GM18873 (cell line): ENCODE measurements at regions not wholly inside any gene's neighbourhood (a gene's known extent, or its start where the extent isn't known, plus 50 kb on each side); places are given as distances from the start of the nearest gene placed in this dataset.

ENCODE experiments used
- ATAC-seq: cut with Tn5 transposase; IDR thresholded peaks from one replicate; pipeline ENCODE4 v1.9.1; 2021; ENCODE audit warnings: mild to moderate bottlenecking, moderate library complexity, moderate number of reproducible peaks; ENCODE audit not compliant: unreplicated experiment, low FRiP score

DNA sequence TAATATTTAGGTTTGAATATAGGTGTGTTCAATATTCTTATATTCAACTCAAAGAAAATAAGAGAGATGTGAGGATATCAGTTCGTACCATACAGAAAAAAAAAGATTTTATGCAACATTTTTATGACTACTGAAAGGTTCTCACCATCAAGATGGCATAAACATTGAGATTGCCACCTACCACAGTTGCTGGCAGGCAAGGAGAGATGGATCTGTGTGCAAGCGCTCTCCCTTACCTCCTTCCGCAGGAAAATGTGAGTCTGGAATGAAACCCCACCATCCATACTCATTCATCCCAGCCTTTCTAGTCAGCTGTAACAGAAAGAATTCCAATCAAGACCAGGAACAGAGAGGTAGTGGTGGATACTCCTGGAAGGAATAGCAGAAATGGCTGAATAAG, 376.9 kb downstream of the PPP3CA start:
- no peak for ATAC-seq

DNA sequence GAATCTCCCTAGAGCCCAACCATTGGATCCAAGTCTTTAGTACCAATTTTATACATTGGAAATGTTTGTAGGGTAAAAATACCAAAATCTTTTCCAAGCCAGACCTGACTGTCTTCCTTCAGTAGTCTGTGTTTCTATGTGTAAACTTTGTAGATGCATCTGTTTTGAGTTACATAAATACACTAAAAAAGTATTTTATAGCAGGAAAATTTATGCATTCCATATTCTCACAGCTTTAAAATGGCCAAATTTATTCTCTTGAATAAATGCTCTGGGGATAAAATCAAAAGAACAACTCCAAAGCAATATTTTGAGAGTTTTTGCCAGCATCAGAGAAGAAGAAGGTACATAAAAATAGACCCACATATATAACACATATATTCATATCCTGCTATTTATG, 377.4 kb downstream of the PPP3CA start:
- ATAC-seq: no peak

DNA sequence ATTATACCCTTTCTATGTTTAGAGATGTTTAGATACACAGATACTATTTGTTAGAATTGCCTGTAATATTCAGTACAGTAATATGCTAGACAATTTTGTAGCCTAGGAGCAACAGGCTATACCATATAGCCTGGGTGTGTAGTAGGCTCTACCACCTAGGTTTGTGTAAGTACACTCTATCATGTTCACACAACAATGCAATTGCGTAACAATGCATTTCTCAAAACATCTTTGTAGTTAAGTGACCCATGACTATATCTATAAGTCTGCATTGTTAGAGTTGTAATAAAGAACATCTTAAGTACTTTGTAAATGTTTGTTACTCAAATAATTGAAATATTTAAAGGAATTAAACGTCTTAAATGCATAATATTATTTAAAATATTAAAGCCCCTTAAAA, 379.3 kb downstream of the PPP3CA start:
- ATAC-seq: no peak

DNA sequence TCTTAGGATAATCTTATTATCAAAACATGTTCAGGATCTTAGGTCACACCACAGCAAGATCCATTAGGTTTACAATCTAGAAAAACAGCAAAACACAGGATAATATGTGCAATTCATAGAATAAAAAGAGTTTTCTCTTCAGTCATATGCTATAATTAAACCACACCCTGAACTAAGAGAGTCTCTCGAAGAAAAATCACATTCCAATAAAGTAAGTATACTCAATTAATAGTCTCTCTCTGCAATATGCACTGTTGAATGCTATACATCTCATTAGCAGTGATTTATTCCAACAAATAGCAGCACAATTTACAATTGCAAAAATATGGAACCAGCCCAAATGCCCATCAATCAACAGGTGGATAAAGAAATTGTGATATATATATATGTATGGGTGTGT, 383.7 kb downstream of the PPP3CA start:
- no peak for ATAC-seq

DNA sequence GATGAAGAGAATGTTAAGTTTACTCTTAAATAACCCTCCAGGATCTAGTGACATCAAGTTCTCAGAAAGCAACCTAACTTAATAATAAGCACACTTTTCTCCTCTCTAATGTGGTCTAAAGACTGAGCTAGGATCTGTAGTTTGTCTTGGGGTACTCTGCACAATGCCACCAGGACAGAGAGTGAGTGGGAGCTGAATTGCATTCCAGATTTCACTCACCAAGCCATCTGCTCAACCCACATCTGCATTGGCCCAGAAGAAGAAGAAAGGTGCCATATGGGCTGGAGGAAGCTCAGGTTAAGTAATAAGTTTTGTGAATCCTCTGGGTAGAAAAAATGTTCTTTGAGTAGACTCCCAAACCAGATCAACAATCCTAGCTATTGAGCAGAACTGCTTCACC, 384.6 kb downstream of the PPP3CA start:
- ATAC-seq: peak; percentile 88

DNA sequence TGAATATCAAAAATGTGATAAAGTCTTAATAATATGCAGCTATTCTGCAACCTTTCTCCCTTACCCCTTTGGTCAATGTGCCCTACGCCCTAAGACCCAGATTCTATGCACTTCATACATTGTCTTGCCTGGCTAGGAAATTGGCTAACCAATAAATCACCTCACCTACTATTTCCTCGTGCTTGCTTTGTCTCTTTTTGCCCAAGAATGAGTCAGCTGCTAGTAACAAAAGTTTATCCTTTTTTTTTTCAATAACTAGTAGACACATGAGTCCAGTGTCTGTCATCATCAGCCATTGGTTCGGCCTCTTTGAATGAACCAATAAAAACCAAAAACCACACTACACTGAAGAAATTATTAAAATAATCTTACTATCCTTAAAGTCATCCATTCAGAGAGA, 387.1 kb downstream of the PPP3CA start:
- ATAC-seq: no peak

DNA sequence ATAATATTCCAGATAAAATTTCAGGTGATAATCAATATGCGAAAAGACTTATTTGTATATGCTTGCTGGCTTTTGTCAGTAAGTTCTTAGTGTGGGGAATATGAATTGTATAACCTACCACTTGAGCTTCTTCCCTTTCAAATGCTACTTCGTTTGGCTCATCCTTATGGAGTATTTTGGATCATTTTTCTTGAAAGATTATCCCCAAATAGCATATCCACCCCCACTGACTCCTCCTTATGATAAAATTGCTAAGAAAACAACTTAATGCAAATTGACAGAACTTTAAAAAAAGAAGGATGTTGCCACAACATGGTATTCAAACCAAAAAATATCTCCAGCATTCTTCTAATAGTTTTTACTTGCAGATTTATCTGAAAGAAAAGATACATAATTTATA, 393.3 kb downstream of the PPP3CA start:
- no peak for ATAC-seq

DNA sequence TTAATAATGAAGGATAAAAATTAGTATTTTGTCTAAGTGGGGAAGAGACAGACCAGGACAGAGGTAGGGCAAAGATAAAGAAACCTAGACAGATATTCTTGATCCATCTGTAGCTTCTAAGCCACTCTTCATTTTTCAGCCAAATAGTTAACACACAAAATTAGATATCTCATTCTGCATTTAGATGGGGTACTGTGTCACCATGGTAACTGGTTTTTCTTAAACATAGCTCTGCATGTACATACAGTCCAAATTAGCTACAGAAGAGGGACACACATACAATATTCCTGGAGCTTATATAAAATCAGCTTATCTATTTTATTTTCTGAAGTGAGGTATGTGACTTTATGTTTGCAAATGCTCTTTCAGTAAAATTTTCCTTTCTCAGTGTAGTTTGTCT, 393.7 kb downstream of the PPP3CA start:
- no peak for ATAC-seq

DNA sequence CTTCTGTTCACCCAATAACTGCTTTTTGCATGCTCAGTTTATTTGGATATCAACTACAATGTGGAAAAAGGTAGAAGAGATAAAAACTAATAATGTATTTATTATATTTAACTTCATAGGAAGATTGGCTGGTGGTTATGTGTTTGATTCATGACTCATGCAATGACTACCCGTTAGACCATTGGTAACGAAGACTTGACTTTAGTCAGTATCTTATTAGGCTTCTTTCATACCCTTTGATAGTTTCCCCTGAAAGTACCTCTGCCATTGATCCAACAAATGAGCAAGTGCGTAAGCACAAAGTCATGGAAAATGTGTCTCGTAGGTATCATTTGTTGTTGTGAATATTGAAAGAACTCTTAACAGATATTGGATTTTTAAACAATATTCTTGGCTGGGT, 394.7 kb downstream of the PPP3CA start:
- ATAC-seq: no peak

DNA sequence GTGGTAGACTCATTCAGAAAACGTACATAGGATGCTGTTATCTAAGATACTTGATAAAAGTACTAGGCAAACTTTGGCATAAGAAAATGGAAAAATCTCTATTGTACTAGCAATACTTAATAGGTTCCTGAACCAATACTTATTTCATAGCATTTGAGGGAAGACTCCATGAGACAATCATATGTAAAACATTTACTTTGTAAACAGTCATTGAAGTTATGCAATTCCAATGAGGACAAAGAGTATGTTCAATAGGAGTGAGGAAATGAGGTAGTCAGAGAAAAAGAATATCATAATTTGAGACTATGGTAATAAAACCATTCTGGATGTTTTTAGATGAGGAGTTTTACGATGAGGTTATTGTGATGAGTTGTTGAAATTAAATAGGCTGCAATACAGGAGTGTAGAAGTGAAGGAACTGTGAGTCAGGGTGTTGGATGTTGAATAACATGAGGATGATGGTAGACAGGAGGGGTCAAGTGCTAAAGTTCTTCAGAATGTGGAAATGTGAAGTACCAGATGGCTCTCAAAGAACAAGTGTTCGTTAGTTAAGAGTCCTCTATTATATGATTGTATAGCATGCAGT, 397.9 kb downstream of the PPP3CA start:
- ATAC-seq: no peak

DNA sequence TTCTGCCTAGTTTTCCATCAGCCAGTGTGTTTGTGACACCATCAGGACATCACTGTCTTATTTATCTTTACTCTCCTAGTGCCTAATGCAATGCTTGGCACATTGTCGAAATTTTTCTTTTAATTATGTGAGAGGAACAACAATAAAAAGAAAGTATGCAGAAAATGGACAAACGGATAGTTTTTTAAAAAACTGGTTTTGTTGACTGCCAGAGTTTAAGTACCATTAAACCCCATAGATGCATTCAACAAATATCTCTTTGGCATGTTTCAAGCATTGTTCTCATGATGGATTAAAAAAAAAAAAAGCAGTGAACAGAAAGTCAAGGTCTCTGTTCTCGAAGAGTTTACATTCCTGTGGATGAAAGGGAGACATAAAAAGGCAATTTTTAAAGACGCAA, 398.4 kb downstream of the PPP3CA start:
- no peak for ATAC-seq

DNA sequence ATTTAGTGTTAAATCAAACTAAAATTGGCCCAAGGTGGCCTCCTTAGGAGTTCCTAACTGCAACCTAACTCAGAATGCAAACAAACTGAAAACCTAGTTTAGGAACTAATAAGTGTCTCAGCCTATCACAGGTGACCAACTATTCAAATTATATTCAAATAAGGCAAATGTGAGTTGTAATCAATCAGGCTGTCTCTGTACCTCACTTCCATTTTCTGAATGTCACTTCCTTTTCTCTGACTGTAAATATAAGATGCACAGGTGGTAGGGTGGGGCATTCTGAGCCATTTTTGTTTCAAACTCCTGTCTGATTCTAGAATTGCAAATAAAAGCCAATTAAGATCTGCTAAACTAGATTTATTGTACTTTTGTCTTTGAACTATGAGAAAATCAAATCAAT, 401.5 kb downstream of the PPP3CA start:
- ATAC-seq: no peak

DNA sequence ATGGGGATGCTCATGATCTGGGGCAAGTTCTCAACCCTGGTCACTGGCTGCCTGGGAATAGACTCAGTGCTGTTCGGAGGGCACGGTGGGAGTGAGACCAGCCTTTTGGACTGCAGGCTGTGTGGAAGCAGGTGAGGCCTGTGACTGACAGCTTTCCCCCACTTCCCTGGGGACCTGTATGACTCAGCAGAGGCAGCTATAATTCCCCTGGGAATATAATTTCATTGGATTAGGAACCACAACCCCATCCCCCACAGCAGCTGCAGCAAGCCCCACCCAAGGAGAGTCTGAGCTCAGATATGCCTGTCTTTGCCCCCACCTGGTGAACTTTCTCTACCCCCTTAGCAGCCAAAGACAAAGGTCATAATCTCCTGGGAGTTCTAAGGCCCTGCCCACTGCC, 408.6 kb downstream of the PPP3CA start:
- no peak for ATAC-seq

DNA sequence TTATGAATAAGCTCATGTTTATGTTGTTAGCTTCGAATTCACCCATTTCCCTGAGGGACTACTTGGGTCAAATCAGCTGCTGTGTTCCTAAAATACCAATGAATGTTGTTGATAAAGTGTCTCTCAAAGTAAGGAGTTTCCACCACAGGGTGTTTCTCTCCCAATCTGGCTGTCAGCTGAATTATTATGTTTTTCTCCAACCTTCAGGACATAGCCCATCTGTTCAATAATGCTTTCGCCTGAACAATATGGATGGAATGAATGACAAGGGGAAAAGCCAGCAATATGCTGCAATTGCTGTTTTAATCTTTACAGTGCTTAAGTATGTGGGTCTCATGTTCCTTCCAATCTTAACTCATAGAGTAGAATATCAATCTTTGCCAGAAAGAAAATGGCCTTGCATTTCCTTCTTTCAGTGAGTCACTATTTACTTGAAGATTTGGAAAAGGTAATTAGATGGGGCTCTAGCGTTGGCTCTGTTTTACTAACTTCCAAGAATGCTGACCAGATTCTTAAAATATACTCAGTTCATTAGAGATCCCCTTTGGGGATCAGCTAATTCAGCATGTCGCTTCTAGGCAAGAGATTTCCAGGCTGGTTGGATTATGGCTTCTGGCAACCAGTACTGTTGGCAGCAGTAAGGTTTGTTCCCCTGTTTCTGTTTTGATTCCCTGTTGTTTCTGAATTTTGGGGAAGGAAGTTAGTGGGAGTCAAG, 410.5 kb downstream of the PPP3CA start:
- ATAC-seq: no peak

DNA sequence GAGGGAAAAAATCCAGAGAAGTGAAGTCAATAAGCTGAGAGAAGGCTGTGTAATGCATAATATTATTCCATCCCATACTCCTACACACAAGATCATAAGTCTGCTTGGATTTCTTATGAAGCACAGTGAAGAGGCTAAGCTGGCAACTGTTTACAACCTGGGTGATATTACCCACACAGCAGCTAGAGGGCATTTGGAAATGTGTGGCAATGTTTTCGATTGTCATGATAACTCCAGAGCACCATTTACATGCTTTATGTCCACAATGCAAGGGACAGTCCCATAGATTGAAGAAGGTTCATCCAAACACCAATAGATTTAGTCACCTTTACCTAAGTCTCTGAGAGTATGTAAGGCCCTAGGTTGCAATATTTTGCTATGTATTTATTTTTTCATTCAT, 412.2 kb downstream of the PPP3CA start:
- ATAC-seq: no peak

DNA sequence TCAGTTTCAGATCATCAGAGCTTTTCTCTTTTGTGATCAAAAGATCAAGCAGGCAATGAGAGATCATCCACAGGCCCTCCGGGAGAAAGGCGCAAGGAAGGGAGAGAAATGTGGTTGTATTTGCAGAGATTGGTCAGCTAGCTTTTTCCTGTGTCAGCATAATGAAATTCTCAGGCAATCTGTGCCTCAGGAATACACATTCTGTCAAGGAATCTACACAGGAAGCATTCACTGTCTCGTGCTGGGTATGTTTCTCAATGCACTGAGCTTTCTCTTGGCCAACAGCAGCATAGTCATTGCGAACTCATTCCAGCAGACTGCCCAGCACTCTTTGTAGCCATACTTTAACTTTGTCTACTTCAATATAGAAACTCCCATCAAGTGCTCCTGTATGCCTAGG, 413.7 kb downstream of the PPP3CA start:
- no peak for ATAC-seq

DNA sequence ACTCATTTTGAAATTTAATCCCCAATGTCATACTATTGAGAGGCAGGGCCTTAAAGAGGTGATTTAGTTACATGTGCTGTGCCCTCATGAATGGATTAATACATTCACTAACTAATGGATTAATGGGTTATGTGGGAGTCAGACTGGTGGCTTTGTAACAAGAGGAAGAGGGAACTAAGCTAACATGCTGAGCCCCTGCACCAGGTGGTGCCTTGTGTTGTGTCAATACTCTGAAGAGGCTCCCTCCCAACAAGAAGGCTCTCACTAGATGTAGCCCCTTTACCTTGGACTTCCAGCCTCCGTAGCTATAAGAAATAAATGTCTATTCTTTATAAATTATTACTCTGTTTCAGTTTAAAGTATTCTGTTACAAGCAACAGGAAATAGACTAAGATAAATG, 411.9 kb upstream of the EMCN start:
- ATAC-seq: no peak

DNA sequence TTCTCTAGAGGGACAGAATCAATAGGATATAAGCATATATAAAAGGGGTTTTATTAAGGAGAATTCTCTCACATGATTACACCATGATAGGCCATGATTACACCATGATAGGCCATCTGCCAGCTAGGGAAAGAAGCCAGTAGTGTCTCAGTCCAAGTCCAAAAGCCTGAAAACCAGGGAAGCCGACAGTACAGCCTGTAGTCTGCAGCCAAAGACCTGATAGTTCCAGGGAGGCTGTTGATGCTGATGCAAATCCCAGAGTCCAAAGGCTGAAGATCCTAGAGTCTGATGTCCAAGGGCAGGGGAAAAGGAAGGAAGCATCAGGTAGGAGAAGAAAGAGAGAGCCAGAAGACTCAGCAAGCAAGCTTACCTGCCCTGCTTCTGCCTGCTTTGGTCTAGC, 411.3 kb upstream of the EMCN start:
- ATAC-seq: no peak

DNA sequence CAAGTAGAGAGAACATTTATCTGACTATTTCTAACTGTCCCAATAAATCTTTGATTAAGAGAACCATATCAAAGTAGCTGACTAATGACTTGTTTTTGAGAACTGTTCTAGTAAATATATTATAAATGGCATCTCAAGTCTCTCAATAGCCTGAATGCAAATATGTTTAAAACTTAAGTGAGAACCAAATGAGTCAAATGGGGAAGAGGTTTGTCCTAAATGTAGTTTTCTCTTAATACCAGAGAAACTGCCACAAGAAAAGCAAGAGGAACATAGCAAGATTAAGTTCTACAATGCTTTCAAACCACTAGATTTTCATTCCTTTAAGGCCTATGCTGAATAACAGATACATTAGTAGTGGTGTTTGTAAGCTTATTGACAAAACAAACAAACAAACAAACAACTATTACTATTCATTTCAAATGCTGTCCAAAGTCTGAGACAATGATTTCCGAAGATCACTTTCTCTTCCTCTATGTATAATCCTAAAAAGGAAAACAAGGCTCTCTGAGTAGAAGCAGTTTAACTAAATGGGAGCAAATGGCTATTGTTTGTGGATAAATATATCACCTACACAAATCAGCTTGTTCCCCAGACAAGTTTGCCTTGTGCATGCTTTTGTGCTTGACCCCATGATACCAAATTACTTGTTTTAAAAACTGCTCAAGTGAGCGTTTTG, 408.4 kb upstream of the EMCN start:
- ATAC-seq: peak; percentile 87

DNA sequence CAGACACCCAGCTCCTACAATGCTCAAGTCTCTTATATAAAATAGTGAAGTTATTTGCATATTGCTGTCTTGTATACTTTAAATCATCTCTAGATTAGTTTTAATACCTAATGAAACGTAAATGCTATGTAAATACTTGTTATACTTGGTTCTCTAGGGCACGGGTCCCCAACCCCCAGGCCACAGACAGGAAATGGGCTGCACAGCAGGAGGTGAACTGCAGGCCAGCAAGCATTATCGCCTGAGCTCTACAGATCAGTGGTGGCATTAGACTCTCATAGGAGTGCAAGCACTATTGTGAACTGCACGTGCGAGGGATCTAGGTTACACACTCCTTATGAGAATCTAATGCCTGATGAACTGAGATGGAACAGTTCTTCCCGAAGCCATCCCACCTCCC, 395.9 kb upstream of the EMCN start:
- no peak for ATAC-seq

DNA sequence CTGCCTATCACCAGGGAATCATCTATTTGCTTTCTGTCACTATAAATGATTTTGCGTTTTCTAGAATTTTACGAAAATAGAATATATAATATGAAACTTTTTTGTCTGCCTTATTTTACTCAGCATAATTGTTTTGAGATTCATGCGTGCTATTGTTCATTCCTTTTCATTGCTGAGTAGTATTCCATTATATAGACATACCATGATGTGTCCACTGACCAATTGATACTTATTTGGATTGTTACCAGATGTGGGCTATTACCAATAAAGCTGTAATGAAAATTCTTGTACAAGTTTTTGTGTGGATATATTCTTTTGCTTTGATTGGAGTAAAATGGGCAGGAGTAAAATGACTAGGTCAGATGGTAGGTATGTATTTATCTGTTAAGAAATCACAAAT, 390.7 kb upstream of the EMCN start:
- no peak for ATAC-seq
